ENCODE measurements at regions not wholly inside any gene's neighbourhood (a gene's known extent, or its start where the extent isn't known, plus 50 kb on each side); places are given as distances from the start of the nearest gene placed in this dataset.
A peak's percentile ranks its signal among the peaks of the same experiment; 100 is the strongest.
"Not testable (repeated sequence)": the region's sequence is repeated elsewhere in the genome, so short reads cannot be mapped to it uniquely, and the experiment has no call there.

GRCh38 chr6:112683106-112683505, 336.0 kb downstream of the RFPL4B start:
- no peak overlapping the region for H3K4me3 ChIP-seq (ENCODE audit: low read depth, low read length)
- DNase-seq (ENCODE audit: low read depth), result no peak
- TF ChIP-seq CTCF (IDR thresholded peaks at IDR 0.05; ENCODE audit: low read depth, low read length, missing control alignments), result no peak
- in situ Hi-C loops (cut with HindIII; ENCODE audit: low sequenced_read_pairs), result no loop called here

- no peak overlapping the region for H3K4me3 ChIP-seq (ENCODE audit: low read depth, low read length)
- TF ChIP-seq CTCF (IDR thresholded peaks at IDR 0.05; ENCODE audit: low read depth, low read length, missing control alignments), result no peak
- DNase-seq (ENCODE audit: low read depth), result peak; percentile 90
- in situ Hi-C loops (cut with HindIII; ENCODE audit: low sequenced_read_pairs), result no loop called here
Measured at GRCh38 chr6:112683926-112684325, 336.8 kb downstream of the RFPL4B start.

GRCh38 chr6:112685521-112686220, 338.5 kb downstream of the RFPL4B start:
- DNase-seq (ENCODE audit: low read depth); H3K4me3 ChIP-seq (ENCODE audit: low read depth, low read length); in situ Hi-C loops (cut with HindIII; ENCODE audit: low sequenced_read_pairs): not testable (repeated sequence)

- in situ Hi-C loops (cut with HindIII; ENCODE audit: low sequenced_read_pairs); DNase-seq (ENCODE audit: low read depth): not testable (repeated sequence)
Measured at GRCh38 chr6:112688487-112689165, 341.5 kb downstream of the RFPL4B start.

GRCh38 chr6:112689183-112689858, 342.2 kb downstream of the RFPL4B start:
- in situ Hi-C loops (cut with HindIII; ENCODE audit: low sequenced_read_pairs), result not testable (repeated sequence)

More at GRCh38 chr6:112688487-112689165, 341.5 kb downstream of the RFPL4B start:
- H3K4me3 ChIP-seq (ENCODE audit: low read depth, low read length), result not testable (repeated sequence)

GRCh38 chr6:112690497-112691202, 343.5 kb downstream of the RFPL4B start:
- no peak overlapping the region for H3K4me3 ChIP-seq (ENCODE audit: low read depth, low read length)
- TF ChIP-seq CTCF (IDR thresholded peaks at IDR 0.05; ENCODE audit: low read depth, low read length, missing control alignments), result no peak
- no peak for DNase-seq (ENCODE audit: low read depth)
- in situ Hi-C loops (cut with HindIII; ENCODE audit: low sequenced_read_pairs), result no loop called here

More at GRCh38 chr6:112689183-112689858, 342.2 kb downstream of the RFPL4B start:
- not testable (repeated sequence) for H3K4me3 ChIP-seq (ENCODE audit: low read depth, low read length); DNase-seq (ENCODE audit: low read depth)

- H3K4me3 ChIP-seq (ENCODE audit: low read depth, low read length), result no peak overlapping the region
- in situ Hi-C loops (cut with HindIII; ENCODE audit: low sequenced_read_pairs), result no loop called here
- DNase-seq (ENCODE audit: low read depth), result peak; percentile 18
- no peak for TF ChIP-seq CTCF (IDR thresholded peaks at IDR 0.05; ENCODE audit: low read depth, low read length, missing control alignments)
Measured at GRCh38 chr6:112691289-112691688, 344.2 kb downstream of the RFPL4B start.

Data from astrocyte of the cerebellum (primary cell).